PFSK-1 (cell line): ENCODE measurements at regions not wholly inside any gene's neighbourhood (a gene's known extent, or its start where the extent isn't known, plus 50 kb on each side); places are given as distances from the start of the nearest gene placed in this dataset.

Experiments used
- FOXP2 ChIP-seq: optimal IDR thresholded peaks from 2 replicates; pipeline ENCODE3; 2011; ENCODE audit warnings: borderline replicate concordance, control low read depth, inconsistent platforms; ENCODE audit not compliant: insufficient read depth; ENCODE audit errors: extremely low read length, extremely low read depth
- POLR2AphosphoS5 ChIP-seq: IDR thresholded peaks from 2 replicates; pipeline ENCODE4 v1.6.1; 2012; ENCODE audit warnings: low read depth, mild to moderate bottlenecking, control low read depth, low read length, moderate library complexity
- SIN3A ChIP-seq: IDR thresholded peaks from 2 replicates; pipeline ENCODE4 v1.6.1; 2012; ENCODE audit warnings: mild to moderate bottlenecking, low read length, moderate library complexity, borderline replicate concordance; ENCODE audit not compliant: insufficient read depth
- TAF1 ChIP-seq: IDR thresholded peaks from 2 replicates; pipeline ENCODE4 v1.6.1; 2012; ENCODE audit warnings: low read length, control low read depth, borderline replicate concordance; ENCODE audit not compliant: insufficient read depth
- TF ChIP-seq, protein P1 (sequence below), 2 experiments: IDR thresholded peaks; 2 replicates each; pipeline versions ENCODE4 v1.6.1 to v1.8.0; 2011 to 2012; ENCODE audit warnings: low read depth in 2 of 2, low read length in 2 of 2, control low read depth in 1 of 2, inconsistent platforms in 1 of 2, mild to moderate bottlenecking in 1 of 2, moderate library complexity in 1 of 2; ENCODE audit not compliant: insufficient read depth in 1 of 2

- TF ChIP-seq POLR2AphosphoS5 = no peak
- TF ChIP-seq FOXP2 = no peak
- TF ChIP-seq TAF1 = no peak
- no peak for TF ChIP-seq SIN3A
- TF ChIP-seq, protein P1, sequence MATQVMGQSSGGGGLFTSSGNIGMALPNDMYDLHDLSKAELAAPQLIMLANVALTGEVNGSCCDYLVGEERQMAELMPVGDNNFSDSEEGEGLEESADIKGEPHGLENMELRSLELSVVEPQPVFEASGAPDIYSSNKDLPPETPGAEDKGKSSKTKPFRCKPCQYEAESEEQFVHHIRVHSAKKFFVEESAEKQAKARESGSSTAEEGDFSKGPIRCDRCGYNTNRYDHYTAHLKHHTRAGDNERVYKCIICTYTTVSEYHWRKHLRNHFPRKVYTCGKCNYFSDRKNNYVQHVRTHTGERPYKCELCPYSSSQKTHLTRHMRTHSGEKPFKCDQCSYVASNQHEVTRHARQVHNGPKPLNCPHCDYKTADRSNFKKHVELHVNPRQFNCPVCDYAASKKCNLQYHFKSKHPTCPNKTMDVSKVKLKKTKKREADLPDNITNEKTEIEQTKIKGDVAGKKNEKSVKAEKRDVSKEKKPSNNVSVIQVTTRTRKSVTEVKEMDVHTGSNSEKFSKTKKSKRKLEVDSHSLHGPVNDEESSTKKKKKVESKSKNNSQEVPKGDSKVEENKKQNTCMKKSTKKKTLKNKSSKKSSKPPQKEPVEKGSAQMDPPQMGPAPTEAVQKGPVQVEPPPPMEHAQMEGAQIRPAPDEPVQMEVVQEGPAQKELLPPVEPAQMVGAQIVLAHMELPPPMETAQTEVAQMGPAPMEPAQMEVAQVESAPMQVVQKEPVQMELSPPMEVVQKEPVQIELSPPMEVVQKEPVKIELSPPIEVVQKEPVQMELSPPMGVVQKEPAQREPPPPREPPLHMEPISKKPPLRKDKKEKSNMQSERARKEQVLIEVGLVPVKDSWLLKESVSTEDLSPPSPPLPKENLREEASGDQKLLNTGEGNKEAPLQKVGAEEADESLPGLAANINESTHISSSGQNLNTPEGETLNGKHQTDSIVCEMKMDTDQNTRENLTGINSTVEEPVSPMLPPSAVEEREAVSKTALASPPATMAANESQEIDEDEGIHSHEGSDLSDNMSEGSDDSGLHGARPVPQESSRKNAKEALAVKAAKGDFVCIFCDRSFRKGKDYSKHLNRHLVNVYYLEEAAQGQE (IDR thresholded peaks at IDR 0.05; ENCODE audit: insufficient read depth in 1 of 2, low read depth in 2 of 2, low read length in 2 of 2) = no peak
These were observed 187.1 kb downstream of the KITLG start for GRCh38 chr12:88393017-88393767.

- TF ChIP-seq SIN3A = no peak
These were observed 182.2 kb downstream of the KITLG start for GRCh38 chr12:88398031-88398430.

DNA sequence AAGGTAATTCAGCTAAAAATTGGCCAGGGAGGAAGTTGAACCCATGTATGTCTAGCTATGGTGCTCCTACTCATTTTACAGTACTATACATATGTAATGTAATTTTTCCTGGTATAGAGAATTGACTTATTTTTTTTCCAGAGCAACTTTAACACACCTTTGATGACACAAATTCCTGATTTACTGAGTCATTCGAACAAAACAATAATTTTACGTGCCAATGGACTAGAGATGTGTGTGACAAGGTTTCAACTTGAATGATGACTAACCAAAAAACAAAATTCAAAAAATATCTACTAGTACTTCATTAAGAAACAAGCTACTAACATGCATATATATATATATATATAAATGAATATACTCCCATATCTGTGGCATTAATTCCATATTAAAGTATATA, 180.5 kb downstream of the KITLG start:
- TF ChIP-seq, protein P1 (IDR thresholded peaks at IDR 0.05; ENCODE audit: insufficient read depth in 1 of 2, low read depth in 2 of 2, low read length in 2 of 2) = no peak
- TF ChIP-seq TAF1 (no peak), FOXP2 (no peak), POLR2AphosphoS5 (no peak), SIN3A (no peak)

DNA sequence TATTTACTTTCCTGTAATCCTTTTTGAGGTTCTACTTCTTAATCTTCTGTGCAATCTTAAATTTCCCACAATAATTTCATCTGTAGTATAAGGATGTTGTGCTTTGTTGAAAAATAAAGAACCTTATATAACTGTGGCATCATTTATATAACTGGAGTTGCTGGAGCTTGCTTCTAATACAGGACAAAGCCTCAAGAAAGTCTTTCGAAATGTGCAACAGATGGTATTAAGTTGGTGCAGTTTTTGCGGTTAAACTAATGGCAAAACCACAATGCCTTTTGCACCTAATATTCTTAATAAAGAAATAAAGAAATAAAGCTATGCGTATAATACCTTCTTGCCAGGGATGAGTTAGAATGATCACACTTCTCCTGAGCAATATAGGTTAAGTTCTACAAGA, 180.0 kb downstream of the KITLG start:
- TF ChIP-seq TAF1 (no peak), SIN3A (no peak), POLR2AphosphoS5 (no peak), FOXP2 (no peak)
- TF ChIP-seq, protein P1 (IDR thresholded peaks at IDR 0.05; ENCODE audit: insufficient read depth in 1 of 2, low read depth in 2 of 2, low read length in 2 of 2) = no peak

- no peak for TF ChIP-seq FOXP2
- no peak for TF ChIP-seq POLR2AphosphoS5
- TF ChIP-seq, protein P1 (IDR thresholded peaks at IDR 0.05; ENCODE audit: insufficient read depth in 1 of 2, low read depth in 2 of 2, low read length in 2 of 2) = no peak
- TF ChIP-seq TAF1 = no peak
- no peak for TF ChIP-seq SIN3A
These were observed 179.1 kb downstream of the KITLG start for GRCh38 chr12:88401155-88401554.
